Gastroesophageal sphincter (tissue), 3 donors: ENCODE measurements at regions not wholly inside any gene's neighbourhood (a gene's known extent, or its start where the extent isn't known, plus 50 kb on each side); places are given as distances from the start of the nearest gene placed in this dataset.
"Not testable (repeated sequence)": the region's sequence is repeated elsewhere in the genome, so short reads cannot be mapped to it uniquely, and the experiment has no call there.

Source experiments
- EP300 ChIP-seq: sonication (generic); formaldehyde crosslinking; IDR thresholded peaks from one replicate; pipeline ENCODE4 v1.6.1; 2017; ENCODE audit warnings: antibody characterized with exemption, mild to moderate bottlenecking
- POLR2AphosphoS5 ChIP-seq: sonication (generic); formaldehyde crosslinking; IDR thresholded peaks from one replicate; pipeline ENCODE4 v1.6.1; 2017; ENCODE audit warnings: antibody characterized with exemption
- TF ChIP-seq, protein P1 (sequence below), 4 experiments: fragments of 200-600 bp in 2 of 4; fragments of 450-650 bp in 2 of 4; sonication (generic) in 1 of 4; IDR thresholded peaks; one replicate each; pipeline ENCODE4 v1.5.1; 2017 to 2019; ENCODE audit warnings: antibody characterized with exemption in 4 of 4, mild to moderate bottlenecking in 2 of 4, moderate library complexity in 2 of 4

DNA sequence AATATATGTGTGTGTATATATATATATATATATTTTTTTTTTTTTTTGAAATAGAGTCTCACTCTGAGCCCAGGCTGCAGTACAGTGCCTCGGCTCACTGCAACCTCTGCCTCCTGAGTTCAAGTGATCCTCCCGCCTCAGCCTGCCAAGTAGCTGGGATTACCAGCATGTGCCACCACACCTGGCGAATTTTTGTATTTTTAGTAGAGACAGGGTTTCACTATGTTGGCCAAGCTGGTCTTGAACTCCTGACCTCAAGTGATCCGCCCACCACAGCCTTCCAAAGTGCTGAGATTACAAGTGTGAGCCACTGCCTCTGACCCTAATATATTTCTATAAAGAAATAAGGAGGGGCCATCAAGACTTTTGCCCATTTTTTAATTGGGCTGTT, 55.3 kb downstream of the CALML3 start:
- TF ChIP-seq, protein P1, sequence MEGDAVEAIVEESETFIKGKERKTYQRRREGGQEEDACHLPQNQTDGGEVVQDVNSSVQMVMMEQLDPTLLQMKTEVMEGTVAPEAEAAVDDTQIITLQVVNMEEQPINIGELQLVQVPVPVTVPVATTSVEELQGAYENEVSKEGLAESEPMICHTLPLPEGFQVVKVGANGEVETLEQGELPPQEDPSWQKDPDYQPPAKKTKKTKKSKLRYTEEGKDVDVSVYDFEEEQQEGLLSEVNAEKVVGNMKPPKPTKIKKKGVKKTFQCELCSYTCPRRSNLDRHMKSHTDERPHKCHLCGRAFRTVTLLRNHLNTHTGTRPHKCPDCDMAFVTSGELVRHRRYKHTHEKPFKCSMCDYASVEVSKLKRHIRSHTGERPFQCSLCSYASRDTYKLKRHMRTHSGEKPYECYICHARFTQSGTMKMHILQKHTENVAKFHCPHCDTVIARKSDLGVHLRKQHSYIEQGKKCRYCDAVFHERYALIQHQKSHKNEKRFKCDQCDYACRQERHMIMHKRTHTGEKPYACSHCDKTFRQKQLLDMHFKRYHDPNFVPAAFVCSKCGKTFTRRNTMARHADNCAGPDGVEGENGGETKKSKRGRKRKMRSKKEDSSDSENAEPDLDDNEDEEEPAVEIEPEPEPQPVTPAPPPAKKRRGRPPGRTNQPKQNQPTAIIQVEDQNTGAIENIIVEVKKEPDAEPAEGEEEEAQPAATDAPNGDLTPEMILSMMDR (IDR thresholded peaks at IDR 0.05): not testable (repeated sequence)
- not testable (repeated sequence) for TF ChIP-seq POLR2AphosphoS5, EP300
